PC-3 (cell line): ENCODE measurements at regions not wholly inside any gene's neighbourhood (a gene's known extent, or its start where the extent isn't known, plus 50 kb on each side); places are given as distances from the start of the nearest gene placed in this dataset.

Experiments used
- ATAC-seq: fragments of 200-7000 bp; cut with Tn5 transposase; 2 replicates; pipeline ENCODE4 v1.9.1; 2020; ENCODE audit warnings: mild to moderate bottlenecking, moderate library complexity
- BruUV-seq: library from RNA; stranded (reverse); fragments of 400-500 nt; replicated peaks from 2 replicates; lab custom pipeline; 2021; lab: Mats Ljungman, UMichigan
- CTCF ChIA-PET: fragments of 300-600 bp; sonication (Branson Sonifier 250); formaldehyde crosslinking; loops from one replicate; lab custom pipeline; 2022; ENCODE audit warnings: antibody characterized with exemption; lab: Charles Lee
- POLR2A ChIA-PET: fragments of 300-600 bp; sonication (Branson Sonifier 250); formaldehyde crosslinking; loops from one replicate; lab custom pipeline; 2022; ENCODE audit warnings: antibody characterized with exemption; ENCODE audit not compliant: unreplicated experiment; lab: Charles Lee
- DNase-seq: peaks from one replicate; pipeline ENCODE4 v3.0.0-alpha.2; 2015
- H2AFZ ChIP-seq: fragments of 300-600 bp; sonication (generic); 2 replicates; pipeline ENCODE4 v1.6.0; 2016; ENCODE audit warnings: antibody characterized with exemption, low read length
- H3F3A ChIP-seq: fragments of 300-600 bp; sonication (generic); one replicate; pipeline ENCODE4 v1.6.0; 2017; ENCODE audit warnings: antibody characterized with exemption, low read length, control low read depth, mild to moderate bottlenecking; ENCODE audit not compliant: unreplicated experiment
- H3K27ac ChIP-seq: fragments of 300-600 bp; sonication (generic); 2 replicates; pipeline ENCODE4 v1.5.1; 2016; ENCODE audit warnings: mild to moderate bottlenecking, low read length
- H3K27me3 ChIP-seq: fragments of 300-600 bp; sonication (generic); 2 replicates; pipeline ENCODE4 v1.6.1; 2016; ENCODE audit warnings: low read length, mixed read lengths
- H3K36me3 ChIP-seq: fragments of 300-600 bp; sonication (generic); 2 replicates; pipeline ENCODE4 v1.6.1; 2016; ENCODE audit warnings: low read depth, mixed run types, low read length, mixed read lengths
- H3K4me1 ChIP-seq: fragments of 300-600 bp; sonication (generic); 2 replicates; pipeline ENCODE4 v1.5.1; 2016; ENCODE audit warnings: low read length; ENCODE audit not compliant: insufficient read depth
- H3K4me2 ChIP-seq: fragments of 300-600 bp; sonication (generic); 2 replicates; pipeline ENCODE4 v1.6.0; 2016; ENCODE audit warnings: low read length
- H3K4me3 ChIP-seq: fragments of 300-600 bp; sonication (generic); 2 replicates; pipeline ENCODE4 v1.5.1; 2016; ENCODE audit warnings: mild to moderate bottlenecking, low read length, mixed read lengths
- H3K79me2 ChIP-seq: fragments of 300-600 bp; sonication (generic); 2 replicates; pipeline ENCODE4 v1.6.1; 2017; ENCODE audit warnings: low read length, mixed read lengths
- H3K9ac ChIP-seq: fragments of 300-600 bp; sonication (generic); 2 replicates; pipeline ENCODE4 v1.6.0; 2016; ENCODE audit warnings: mild to moderate bottlenecking, low read length
- H3K9me2 ChIP-seq: fragments of 300-600 bp; sonication (generic); replicated peaks from 2 replicates; pipeline ENCODE4 v1.6.1; 2016; ENCODE audit warnings: mixed run types, low read length, mixed read lengths
- H3K9me3 ChIP-seq: fragments of 300-600 bp; sonication (generic); 2 replicates; pipeline ENCODE4 v1.6.1; 2016; ENCODE audit warnings: low read length, mixed read lengths
- H4K20me1 ChIP-seq: fragments of 300-600 bp; sonication (generic); 2 replicates; pipeline ENCODE4 v1.6.1; 2016; ENCODE audit warnings: low read length, mixed read lengths
- EZH2 ChIP-seq: fragments of 300-600 bp; sonication (generic); IDR thresholded peaks from one replicate; pipeline ENCODE4 v1.6.1; 2017; ENCODE audit warnings: antibody characterized with exemption, mild to moderate bottlenecking, low read length; ENCODE audit not compliant: unreplicated experiment
- EZH2phosphoT487 ChIP-seq: fragments of 300-600 bp; sonication (generic); IDR thresholded peaks from 2 replicates; pipeline ENCODE4 v1.6.1; 2018; ENCODE audit warnings: mild to moderate bottlenecking, antibody characterized with exemption, low read length, borderline replicate concordance
- intact Hi-C: fragments of 100-400 bp; cut with micrococcal nuclease; formaldehyde crosslinking; loops from 2 replicates; pipeline ENCODE4 v1.9.0; 2023
- TF ChIP-seq, protein P1 (sequence below): fragments of 300-600 bp; sonication (generic); conservative IDR thresholded peaks from 2 replicates; pipeline ENCODE4 v1.5.1; 2017; ENCODE audit warnings: antibody characterized with exemption, low read depth, mild to moderate bottlenecking, low read length

DNA sequence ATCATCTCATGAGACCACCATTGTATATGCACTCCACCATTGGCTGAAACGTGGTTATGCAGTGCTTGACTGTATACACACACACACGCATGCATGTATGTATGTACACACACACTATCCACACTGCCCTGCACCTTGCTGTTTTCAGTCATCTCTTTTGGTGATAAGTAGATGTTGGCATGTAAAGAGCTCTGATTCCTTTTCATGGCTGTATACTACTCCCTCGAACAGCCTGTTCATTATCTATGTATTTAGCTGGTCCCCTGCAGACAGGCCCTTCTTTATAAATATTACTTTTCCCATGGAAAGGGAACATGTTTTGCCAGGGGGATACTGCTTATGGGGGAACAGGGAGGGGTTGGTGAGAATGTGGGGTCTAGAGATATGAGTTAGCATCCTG, 349.4 kb downstream of the FOXL1 start:
- Histone ChIP-seq H3K27me3 (no peaks in the 10 kb centered on the region), H4K20me1 (no peaks in the 10 kb centered on the region), H3K9me2 (no peaks in the 10 kb centered on the region), H3K9me3 (no peaks in the 10 kb centered on the region), H3K27ac (no peak overlapping the region), H3K4me3 (no peak overlapping the region), H3F3A (no peaks in the 10 kb centered on the region), H3K4me1 (peaks cover 25% of the 10 kb centered on the region), H3K9ac (no peak overlapping the region), H2AFZ (no peak overlapping the region), H3K36me3 (no peaks in the 10 kb centered on the region), H3K4me2 (no peak overlapping the region), H3K79me2 (no peaks in the 10 kb centered on the region)
- ChIA-PET CTCF (no interaction called here), POLR2A (no interaction called here)
- ATAC-seq: no peak
- DNase-seq: no peak
- intact Hi-C loops: no loop called here
- BruUV-seq: no TSS peak
- no peak for TF ChIP-seq EZH2

DNA sequence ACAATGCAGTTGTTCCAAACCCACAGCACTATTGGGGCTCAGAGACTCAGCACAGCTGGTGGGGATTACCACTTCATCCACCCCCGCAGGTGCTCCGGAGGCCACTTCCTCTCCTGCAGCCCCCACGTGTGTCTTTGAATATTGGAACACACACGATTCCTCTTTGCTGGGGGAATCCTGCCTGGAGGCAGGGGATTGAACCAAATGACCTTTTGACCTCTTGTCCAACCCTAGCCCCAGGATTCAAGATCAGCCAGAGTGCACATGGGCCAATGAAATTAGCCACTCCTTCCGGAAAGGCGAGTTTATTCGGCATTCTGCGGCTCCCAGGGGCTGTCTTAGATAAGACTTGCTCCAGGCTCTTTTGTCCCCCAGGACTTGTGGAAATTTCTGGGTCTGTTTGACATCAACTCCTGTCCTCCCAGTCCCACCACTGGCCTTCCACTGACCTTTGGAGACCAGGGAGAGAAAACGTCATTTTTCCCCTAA, 350.2 kb downstream of the FOXL1 start:
- Histone ChIP-seq H3K4me3 (no peak overlapping the region), H4K20me1 (no peaks in the 10 kb centered on the region), H3K27ac (no peak overlapping the region), H3K36me3 (no peaks in the 10 kb centered on the region), H3K9me3 (no peaks in the 10 kb centered on the region), H3K79me2 (no peaks in the 10 kb centered on the region), H3K4me1 (peaks cover 25% of the 10 kb centered on the region), H2AFZ (no peak overlapping the region), H3F3A (no peaks in the 10 kb centered on the region), H3K9ac (no peak overlapping the region), H3K9me2 (no peaks in the 10 kb centered on the region), H3K4me2 (no peak overlapping the region), H3K27me3 (no peaks in the 10 kb centered on the region)
- no TSS peak for BruUV-seq
- ChIA-PET POLR2A (no interaction called here), CTCF (no interaction called here)
- no peak for DNase-seq
- intact Hi-C loops: no loop called here
- ATAC-seq: no peak
- TF ChIP-seq EZH2phosphoT487 (no peak), EZH2 (no peak)

DNA sequence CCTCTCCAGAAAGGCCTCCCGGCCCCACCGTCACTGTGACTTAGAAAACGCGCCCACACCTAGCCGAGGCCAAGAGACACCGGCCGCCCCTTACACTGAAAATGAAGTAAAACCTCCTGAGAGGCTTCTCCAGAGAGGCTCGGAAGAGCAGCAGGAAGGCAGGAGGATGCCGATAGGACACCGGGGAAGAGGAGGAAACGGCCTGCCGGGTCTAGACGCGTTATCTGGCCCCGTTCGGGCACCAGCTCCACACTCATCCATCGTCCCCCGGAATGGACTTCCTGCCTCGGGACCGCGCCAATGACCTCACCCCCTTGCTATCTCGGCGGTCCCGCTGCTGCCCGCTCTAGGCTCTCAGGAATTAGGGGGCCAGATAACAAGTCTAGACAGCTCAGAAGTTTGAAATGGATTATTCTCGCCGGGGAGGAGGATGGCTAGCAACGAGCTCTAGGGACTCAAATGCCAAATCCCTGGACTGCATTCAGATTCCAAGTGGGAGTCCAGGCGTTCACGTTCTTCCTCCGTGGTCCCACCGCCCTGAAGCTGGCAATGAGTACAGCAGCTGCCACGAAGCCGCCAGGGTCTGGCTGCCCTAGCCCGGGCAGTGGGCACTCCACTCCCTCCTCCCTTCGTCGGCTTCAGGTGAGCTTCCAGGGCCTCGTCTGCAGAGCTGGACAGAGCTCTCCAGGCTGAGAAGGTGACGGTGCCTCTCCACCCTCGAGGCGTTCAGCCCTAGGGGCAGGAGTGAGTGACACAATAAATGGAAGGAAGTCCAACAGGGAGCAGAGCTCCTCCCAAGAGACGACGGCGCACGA, 350.9 kb downstream of the FOXL1 start:
- intact Hi-C loops: no loop called here
- no peaks in the 10 kb centered on the region for H3K9me3 ChIP-seq
- H3K27ac ChIP-seq: no peak overlapping the region
- no TSS peak for BruUV-seq
- peak overlapping the region; percentile 19; the same call in 1 of the 2 replicates for H3K4me2 ChIP-seq
- H3K4me1 ChIP-seq: peaks cover 21% of the 10 kb centered on the region
- no peak overlapping the region for H3K4me3 ChIP-seq
- H3K27me3 ChIP-seq: no peaks in the 10 kb centered on the region
- H3K9me2 ChIP-seq: no peaks in the 10 kb centered on the region
- H4K20me1 ChIP-seq: no peaks in the 10 kb centered on the region
- DNase-seq: no peak
- H2AFZ ChIP-seq: no peak overlapping the region
- H3K36me3 ChIP-seq: no peaks in the 10 kb centered on the region
- H3K9ac ChIP-seq: no peak overlapping the region
- ChIA-PET POLR2A (no interaction called here), CTCF (no interaction called here)
- no peak for ATAC-seq
- no peaks in the 10 kb centered on the region for H3F3A ChIP-seq
- H3K79me2 ChIP-seq: no peaks in the 10 kb centered on the region
- TF ChIP-seq, protein P1, sequence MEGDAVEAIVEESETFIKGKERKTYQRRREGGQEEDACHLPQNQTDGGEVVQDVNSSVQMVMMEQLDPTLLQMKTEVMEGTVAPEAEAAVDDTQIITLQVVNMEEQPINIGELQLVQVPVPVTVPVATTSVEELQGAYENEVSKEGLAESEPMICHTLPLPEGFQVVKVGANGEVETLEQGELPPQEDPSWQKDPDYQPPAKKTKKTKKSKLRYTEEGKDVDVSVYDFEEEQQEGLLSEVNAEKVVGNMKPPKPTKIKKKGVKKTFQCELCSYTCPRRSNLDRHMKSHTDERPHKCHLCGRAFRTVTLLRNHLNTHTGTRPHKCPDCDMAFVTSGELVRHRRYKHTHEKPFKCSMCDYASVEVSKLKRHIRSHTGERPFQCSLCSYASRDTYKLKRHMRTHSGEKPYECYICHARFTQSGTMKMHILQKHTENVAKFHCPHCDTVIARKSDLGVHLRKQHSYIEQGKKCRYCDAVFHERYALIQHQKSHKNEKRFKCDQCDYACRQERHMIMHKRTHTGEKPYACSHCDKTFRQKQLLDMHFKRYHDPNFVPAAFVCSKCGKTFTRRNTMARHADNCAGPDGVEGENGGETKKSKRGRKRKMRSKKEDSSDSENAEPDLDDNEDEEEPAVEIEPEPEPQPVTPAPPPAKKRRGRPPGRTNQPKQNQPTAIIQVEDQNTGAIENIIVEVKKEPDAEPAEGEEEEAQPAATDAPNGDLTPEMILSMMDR: no peak
- no peak for TF ChIP-seq EZH2phosphoT487
- no peak for TF ChIP-seq EZH2
